SK-N-SH treated with all-trans-retinoic acid at 6 μM for 48 hours (cell line): ENCODE measurements at regions not wholly inside any gene's neighbourhood (a gene's known extent, or its start where the extent isn't known, plus 50 kb on each side); places are given as distances from the start of the nearest gene placed in this dataset.

ENCODE experiments used
- ARNTL ChIP-seq: fragments of 450-650 bp; formaldehyde crosslinking; IDR thresholded peaks from 2 replicates; pipeline ENCODE4 v1.5.0; 2020; ENCODE audit warnings: low read depth, mild to moderate bottlenecking, moderate library complexity, borderline replicate concordance
- ESRRG ChIP-seq: fragments of 250-450 bp; sonication (Bioruptor Pico); IDR thresholded peaks from 2 replicates; pipeline ENCODE4 v1.6.1; 2021; ENCODE audit warnings: mild to moderate bottlenecking
- GLIS3 ChIP-seq: fragments of 250-450 bp; sonication (Bioruptor Pico); IDR thresholded peaks from 2 replicates; pipeline ENCODE4 v1.5.0; 2020; ENCODE audit warnings: mild to moderate bottlenecking, moderate library complexity
- ISL1 ChIP-seq: fragments of 250-450 bp; sonication (Bioruptor Pico); IDR thresholded peaks from 2 replicates; pipeline ENCODE4 v2.1.2; 2022; ENCODE audit warnings: mild to moderate bottlenecking, moderate library complexity
- RARB ChIP-seq: fragments of 250-450 bp; sonication (Bioruptor Pico); IDR thresholded peaks from 2 replicates; pipeline ENCODE4 v1.8.0; 2021; ENCODE audit warnings: mild to moderate bottlenecking, moderate library complexity
- TCF4 ChIP-seq: fragments of 250-450 bp; sonication (Bioruptor Pico); IDR thresholded peaks from 2 replicates; pipeline ENCODE4 v1.8.0; 2021; ENCODE audit warnings: mild to moderate bottlenecking, moderate library complexity, borderline replicate concordance
- ZFP30 ChIP-seq: fragments of 450-650 bp; formaldehyde crosslinking; IDR thresholded peaks from 2 replicates; pipeline ENCODE4 v1.5.0; 2022; ENCODE audit warnings: mild to moderate bottlenecking, moderate library complexity
- TF ChIP-seq, protein P1 (sequence below): fragments of 250-450 bp; sonication (Bioruptor Pico); IDR thresholded peaks from 2 replicates; pipeline ENCODE4 v1.8.0; 2020; ENCODE audit warnings: mild to moderate bottlenecking, moderate library complexity, borderline replicate concordance

- TF ChIP-seq TCF4 (CRISPR knock-in tag) (no peak), ARNTL (CRISPR knock-in tag) (no peak), ZFP30 (CRISPR knock-in tag) (no peak), ESRRG (CRISPR knock-in tag) (no peak), GLIS3 (CRISPR knock-in tag) (no peak), RARB (CRISPR knock-in tag) (no peak), ISL1 (CRISPR knock-in tag) (no peak)
- TF ChIP-seq, protein P1, sequence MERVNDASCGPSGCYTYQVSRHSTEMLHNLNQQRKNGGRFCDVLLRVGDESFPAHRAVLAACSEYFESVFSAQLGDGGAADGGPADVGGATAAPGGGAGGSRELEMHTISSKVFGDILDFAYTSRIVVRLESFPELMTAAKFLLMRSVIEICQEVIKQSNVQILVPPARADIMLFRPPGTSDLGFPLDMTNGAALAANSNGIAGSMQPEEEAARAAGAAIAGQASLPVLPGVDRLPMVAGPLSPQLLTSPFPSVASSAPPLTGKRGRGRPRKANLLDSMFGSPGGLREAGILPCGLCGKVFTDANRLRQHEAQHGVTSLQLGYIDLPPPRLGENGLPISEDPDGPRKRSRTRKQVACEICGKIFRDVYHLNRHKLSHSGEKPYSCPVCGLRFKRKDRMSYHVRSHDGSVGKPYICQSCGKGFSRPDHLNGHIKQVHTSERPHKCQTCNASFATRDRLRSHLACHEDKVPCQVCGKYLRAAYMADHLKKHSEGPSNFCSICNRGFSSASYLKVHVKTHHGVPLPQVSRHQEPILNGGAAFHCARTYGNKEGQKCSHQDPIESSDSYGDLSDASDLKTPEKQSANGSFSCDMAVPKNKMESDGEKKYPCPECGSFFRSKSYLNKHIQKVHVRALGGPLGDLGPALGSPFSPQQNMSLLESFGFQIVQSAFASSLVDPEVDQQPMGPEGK (CRISPR knock-in tag) = no peak
Measured at GRCh38 chr9:80114241-80114640, 542.5 kb downstream of the TLE4 start.
